IMR-90 (cell line): ENCODE measurements at regions not wholly inside any gene's neighbourhood (a gene's known extent, or its start where the extent isn't known, plus 50 kb on each side); places are given as distances from the start of the nearest gene placed in this dataset.

ENCODE experiments used
- ATAC-seq: fragments of 200-7000 bp; cut with Tn5 transposase; 2 replicates; pipeline ENCODE4 v1.9.1; 2020; ENCODE audit warnings: low read depth, mild to moderate bottlenecking, moderate library complexity
- BruUV-seq: library from RNA; stranded (reverse); fragments of 400-500 nt; replicated peaks from 2 replicates; lab custom pipeline; 2021; lab: Mats Ljungman, UMichigan
- CTCF ChIA-PET: fragments of 300-600 bp; formaldehyde crosslinking; extraction: SDS; loops from one replicate; lab custom pipeline; 2021; ENCODE audit warnings: antibody characterized with exemption; lab: Yijun Ruan, JAX
- POLR2A ChIA-PET: fragments of 300-600 bp; sonication (Branson Sonifier 250); formaldehyde crosslinking; loops from one replicate; lab custom pipeline; 2022; ENCODE audit warnings: antibody characterized with exemption; ENCODE audit not compliant: unreplicated experiment; lab: Charles Lee
- DNase-seq: peaks from one replicate; pipeline ENCODE4 v3.0.0; 2013
- H2AFZ ChIP-seq: replicated peaks from 2 replicates; pipeline ENCODE3; 2013; ENCODE audit warnings: low read length, mild to moderate bottlenecking; ENCODE audit not compliant: poor library complexity
- H2AK5ac ChIP-seq: 2 replicates; pipeline ENCODE4 v1.6.1; 2013; ENCODE audit warnings: low read depth, low read length, inconsistent platforms
- H2AK9ac ChIP-seq: replicated peaks from 2 replicates; pipeline ENCODE3; 2013; ENCODE audit warnings: mild to moderate bottlenecking, low read depth, low read length, moderate library complexity; ENCODE audit not compliant: poor library complexity
- H2BK120ac ChIP-seq: 2 replicates; pipeline ENCODE4 v1.6.1; 2013; ENCODE audit warnings: low read depth, low read length, inconsistent platforms
- H2BK15ac ChIP-seq: 3 replicates; pipeline ENCODE4 v1.6.1; 2013; ENCODE audit warnings: low read depth, low read length, inconsistent platforms
- H2BK20ac ChIP-seq: 2 replicates; pipeline ENCODE4 v1.6.1; 2013; ENCODE audit warnings: low read depth, mild to moderate bottlenecking, inconsistent platforms, low read length, moderate library complexity
- H2BK5ac ChIP-seq: 2 replicates; pipeline ENCODE4 v1.6.1; 2013; ENCODE audit warnings: mild to moderate bottlenecking, low read depth, low read length, inconsistent platforms; ENCODE audit not compliant: poor library complexity, severe bottlenecking
- H3K14ac ChIP-seq: replicated peaks from 2 replicates; pipeline ENCODE4 v1.6.1; 2013; ENCODE audit warnings: low read depth, low read length, inconsistent platforms
- H3K18ac ChIP-seq: 2 replicates; pipeline ENCODE4 v1.6.1; 2013; ENCODE audit warnings: low read depth, low read length, control low read depth
- H3K23ac ChIP-seq: 2 replicates; pipeline ENCODE4 v1.6.1; 2013; ENCODE audit warnings: low read depth, low read length, inconsistent platforms
- H3K27ac ChIP-seq: 2 replicates; pipeline ENCODE4 v1.5.1; 2013; ENCODE audit warnings: mild to moderate bottlenecking, control low read depth, low read length; ENCODE audit not compliant: insufficient read depth
- H3K27me3 ChIP-seq: 2 replicates; pipeline ENCODE4 v1.6.1; 2013; ENCODE audit warnings: low read length; ENCODE audit not compliant: control insufficient read depth, insufficient read depth
- H3K36me3 ChIP-seq: 2 replicates; pipeline ENCODE4 v1.6.1; 2013; ENCODE audit warnings: low read length, mixed read lengths; ENCODE audit not compliant: control insufficient read depth, insufficient read depth
- H3K4ac ChIP-seq: 2 replicates; pipeline ENCODE4 v1.6.1; 2013; ENCODE audit warnings: low read depth, low read length, inconsistent platforms
- H3K4me1 ChIP-seq: 2 replicates; pipeline ENCODE4 v1.6.1; 2013; ENCODE audit warnings: low read length, mixed read lengths; ENCODE audit not compliant: control insufficient read depth, insufficient read depth
- H3K4me2 ChIP-seq: 2 replicates; pipeline ENCODE4 v1.6.1; 2013; ENCODE audit warnings: low read depth, mild to moderate bottlenecking, control low read depth, low read length, moderate library complexity
- H3K4me3 ChIP-seq: 2 replicates; pipeline ENCODE4 v1.5.1; 2013; ENCODE audit warnings: low read depth, mild to moderate bottlenecking, control low read depth, low read length, moderate library complexity; ENCODE audit not compliant: insufficient read depth
- H3K56ac ChIP-seq: 2 replicates; pipeline ENCODE4 v1.6.1; 2013; ENCODE audit warnings: low read length, inconsistent platforms; ENCODE audit not compliant: insufficient read depth; ENCODE audit errors: extremely low read depth
- H3K79me1 ChIP-seq, 2 experiments: 2 replicates each; pipeline ENCODE4 v1.6.1; 2013; ENCODE audit warnings: low read length in 2 of 2, inconsistent platforms in 1 of 2, low read depth in 1 of 2
- H3K9ac ChIP-seq: 2 replicates; pipeline ENCODE4 v1.6.1; 2013; ENCODE audit warnings: low read depth, low read length, control low read depth
- H3K9me1 ChIP-seq: 2 replicates; pipeline ENCODE4 v1.6.1; 2013; ENCODE audit warnings: low read length, inconsistent platforms; ENCODE audit not compliant: insufficient read depth
- H3K9me3 ChIP-seq: 2 replicates; pipeline ENCODE4 v1.6.1; 2013; ENCODE audit warnings: low read length; ENCODE audit not compliant: control insufficient read depth, insufficient read depth
- H4K20me1 ChIP-seq: 2 replicates; pipeline ENCODE4 v1.6.1; 2013; ENCODE audit warnings: low read length, inconsistent platforms; ENCODE audit not compliant: insufficient read depth
- H4K5ac ChIP-seq: 2 replicates; pipeline ENCODE4 v1.6.1; 2013; ENCODE audit warnings: mild to moderate bottlenecking, low read depth, low read length, control low read depth
- H4K8ac ChIP-seq, 2 experiments: 2 replicates each; pipeline ENCODE4 v1.6.1; 2013; ENCODE audit warnings: low read depth in 2 of 2, low read length in 2 of 2, control low read depth in 1 of 2, inconsistent platforms in 1 of 2
- H4K91ac ChIP-seq: 2 replicates; pipeline ENCODE4 v1.6.1; 2013; ENCODE audit warnings: low read depth, low read length, inconsistent platforms; ENCODE audit not compliant: insufficient read depth
- CEBPB ChIP-seq: IDR thresholded peaks from 2 replicates; pipeline ENCODE4 v1.6.1; 2012; ENCODE audit warnings: low read depth, low read length, improper control_type of control experiment
- MAZ ChIP-seq: IDR thresholded peaks from 2 replicates; pipeline ENCODE4 v1.6.1; 2012; ENCODE audit warnings: low read depth, mild to moderate bottlenecking, low read length, improper control_type of control experiment, moderate library complexity, borderline replicate concordance
- POLR2A ChIP-seq: IDR thresholded peaks from 2 replicates; pipeline ENCODE4 v1.6.1; 2012; ENCODE audit warnings: mild to moderate bottlenecking, low read depth, low read length
- RAD21 ChIP-seq: IDR thresholded peaks from 2 replicates; pipeline ENCODE4 v1.6.1; 2012; ENCODE audit warnings: low read length, improper control_type of control experiment
- RFX5 ChIP-seq: IDR thresholded peaks from 2 replicates; pipeline ENCODE4 v1.8.0; 2012; ENCODE audit warnings: low read depth, mild to moderate bottlenecking, low read length, moderate library complexity
- USF2 ChIP-seq: fragments of 150-350 bp; IDR thresholded peaks from 2 replicates; pipeline ENCODE4 v1.6.1; 2017; ENCODE audit warnings: mild to moderate bottlenecking, antibody characterized with exemption, low read length, low read depth
- WGBS, 2 experiments: methylation state at CpG; one replicate each; pipeline versions ENCODE4 v1.1.5 to v1.1.7; 2013; ENCODE audit warnings: missing lambda C conversion rate in 2 of 2; ENCODE audit not compliant: insufficient read length in 1 of 2; ENCODE audit errors: extremely low coverage in 2 of 2; 5-methylcytosine and 5-hydroxymethylcytosine counted together
- dilution Hi-C: fragments of 300-500 bp; cut with HindIII; formaldehyde crosslinking; loops from one replicate; pipeline ENCODE4 v1.14.3; 2018; ENCODE audit warnings: low sequenced_read_pairs; ENCODE audit not compliant: unreplicated experiment
- in situ Hi-C: fragments of 300-500 bp; cut with MboI; formaldehyde crosslinking; loops from 3 replicates; pipeline ENCODE4 v1.14.3; 2019; ENCODE audit warnings: low sequenced_read_pairs, inconsistent platforms, mixed read lengths
- intact Hi-C: fragments of 100-400 bp; cut with micrococcal nuclease; formaldehyde crosslinking; loops from 2 replicates; pipeline ENCODE4 v1.10.0; 2022

GRCh38 chr2:80715433-80715832 is 410.9 kb upstream of the LRRTM1 start:
- no CpG with 5 or more reads among the region's 1 CpG for WGBS, 2 experiments
- POLR2A ChIA-PET: no interaction called here
- CTCF ChIA-PET: no interaction called here
- in situ Hi-C loops (no loop called here), intact Hi-C loops (no loop called here), dilution Hi-C loops (no loop called here)
- no peak for DNase-seq
- Histone ChIP-seq H3K36me3 (no peaks in the 10 kb centered on the region), H4K20me1 (no peaks in the 10 kb centered on the region), H3K27ac (no peak overlapping the region), H3K23ac (no peak overlapping the region), H2AK9ac (no peak overlapping the region), H3K4ac (no peak overlapping the region), H3K9me1 (no peaks in the 10 kb centered on the region), H3K9me3 (peaks cover 2% of the 10 kb centered on the region; the same call in 1 of the 2 replicates), H2BK15ac (no peak overlapping the region), H2AFZ (no peak overlapping the region), H4K8ac (no peak overlapping the region), H2AK5ac (no peak overlapping the region), H2BK5ac (no peak overlapping the region), H3K27me3 (no peaks in the 10 kb centered on the region), H3K14ac (no peak overlapping the region), H3K9ac (no peak overlapping the region), H4K5ac (no peak overlapping the region), H4K91ac (no peak overlapping the region), H3K79me1 (no peaks in the 10 kb centered on the region), H3K4me1 (no peaks in the 10 kb centered on the region), H3K4me3 (no peak overlapping the region), H2BK20ac (no peak overlapping the region), H2BK120ac (no peak overlapping the region), H3K18ac (no peak overlapping the region), H3K56ac (no peak overlapping the region), H3K4me2 (no peak overlapping the region)
- no peak for ATAC-seq
- TF ChIP-seq USF2 (no peak), POLR2A (no peak), RFX5 (no peak), CEBPB (no peak), RAD21 (no peak), MAZ (no peak)
- no TSS peak for BruUV-seq
